Spinal cord (tissue), 9 donors: ENCODE measurements at regions not wholly inside any gene's neighbourhood (a gene's known extent, or its start where the extent isn't known, plus 50 kb on each side); places are given as distances from the start of the nearest gene placed in this dataset.

Experiments
- DNase-seq, 6 donors: peaks; one replicate each; pipeline versions ENCODE4 v3.0.0 to v3.0.0-alpha.2; 2013 to 2015; ENCODE audit warnings: low spot score in 6 of 6, low read depth in 4 of 6
- H3K27ac ChIP-seq: one replicate; pipeline ENCODE4 v1.5.1; 2013; ENCODE audit warnings: low read depth, low read length, control low read depth
- H3K27me3 ChIP-seq: one replicate; pipeline ENCODE4 v1.6.1; 2013; ENCODE audit warnings: low read length; ENCODE audit not compliant: control insufficient read depth, insufficient read depth
- H3K36me3 ChIP-seq: one replicate; pipeline ENCODE4 v1.6.1; 2013; ENCODE audit warnings: low read length; ENCODE audit not compliant: control insufficient read depth, insufficient read depth
- H3K4me1 ChIP-seq: one replicate; pipeline ENCODE4 v1.6.1; 2013; ENCODE audit warnings: low read length; ENCODE audit not compliant: control insufficient read depth, insufficient read depth
- H3K4me3 ChIP-seq: one replicate; pipeline ENCODE4 v1.5.1; 2013; ENCODE audit warnings: low read depth, low read length, control low read depth
- H3K9me3 ChIP-seq: one replicate; pipeline ENCODE4 v1.6.1; 2013; ENCODE audit warnings: low read length; ENCODE audit not compliant: control insufficient read depth, insufficient read depth
- WGBS: methylation state at CpG from one replicate; pipeline ENCODE4 v1.1.5; 2013; ENCODE audit warnings: missing lambda C conversion rate; ENCODE audit not compliant: insufficient coverage; 5-methylcytosine and 5-hydroxymethylcytosine counted together
- donor health status: healthy.

DNA sequence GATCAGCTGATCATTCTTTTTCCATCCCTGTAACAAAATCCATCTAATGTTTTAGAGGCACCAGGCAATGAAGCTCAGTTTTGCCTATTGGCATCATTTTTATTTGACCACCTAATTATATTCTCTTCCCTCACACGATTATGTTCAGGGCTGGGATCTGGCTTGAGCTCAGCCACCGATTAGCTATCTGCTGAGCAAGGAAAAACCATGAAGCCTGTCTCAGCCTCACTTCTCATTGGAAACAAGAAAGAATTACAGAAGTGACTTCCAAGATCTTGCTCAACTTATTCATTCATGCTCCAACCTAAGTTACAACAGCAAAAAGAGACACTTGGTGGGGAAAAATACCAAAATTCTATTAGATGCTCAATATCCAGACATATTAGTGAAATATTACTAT is 139.0 kb upstream of the SH3BP4 start:
- H3K4me3 ChIP-seq: no peak overlapping the region
- no peaks in the 10 kb centered on the region for H3K27me3 ChIP-seq
- 65% methylated on average over 2 of the region's 2 CpGs for WGBS
- no peak overlapping the region for H3K27ac ChIP-seq
- H3K36me3 ChIP-seq: no peaks in the 10 kb centered on the region
- no peaks in the 10 kb centered on the region for H3K4me1 ChIP-seq
- H3K9me3 ChIP-seq: no peaks in the 10 kb centered on the region
- no peak for DNase-seq

DNA sequence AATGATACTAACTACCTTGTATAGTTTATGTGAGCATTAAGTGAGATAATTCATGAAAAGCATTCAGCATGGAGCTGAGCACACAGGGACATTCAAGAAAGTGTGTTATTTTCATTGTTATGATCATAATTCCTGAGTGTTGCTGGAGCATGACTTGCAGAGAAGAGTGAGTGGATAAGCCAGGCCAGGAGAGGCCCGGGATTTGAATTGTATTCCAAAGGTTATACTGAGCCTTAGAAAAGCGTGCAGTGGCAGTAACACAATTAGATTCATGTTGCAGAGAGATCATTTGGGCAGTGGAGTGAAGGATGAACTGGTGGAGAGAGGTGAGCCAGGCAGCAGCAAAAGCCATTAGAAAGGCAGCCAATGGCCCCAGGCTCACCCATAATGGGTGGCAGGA is 142.9 kb upstream of the SH3BP4 start:
- H3K27me3 ChIP-seq: no peaks in the 10 kb centered on the region
- H3K4me3 ChIP-seq: no peak overlapping the region
- H3K36me3 ChIP-seq: no peaks in the 10 kb centered on the region
- no peaks in the 10 kb centered on the region for H3K4me1 ChIP-seq
- H3K27ac ChIP-seq: no peak overlapping the region
- peaks cover 2% of the 10 kb centered on the region for H3K9me3 ChIP-seq
- DNase-seq: peak in 1 of 6 donors; percentile 47
- 29% methylated on average over 2 of the region's 2 CpGs for WGBS

DNA sequence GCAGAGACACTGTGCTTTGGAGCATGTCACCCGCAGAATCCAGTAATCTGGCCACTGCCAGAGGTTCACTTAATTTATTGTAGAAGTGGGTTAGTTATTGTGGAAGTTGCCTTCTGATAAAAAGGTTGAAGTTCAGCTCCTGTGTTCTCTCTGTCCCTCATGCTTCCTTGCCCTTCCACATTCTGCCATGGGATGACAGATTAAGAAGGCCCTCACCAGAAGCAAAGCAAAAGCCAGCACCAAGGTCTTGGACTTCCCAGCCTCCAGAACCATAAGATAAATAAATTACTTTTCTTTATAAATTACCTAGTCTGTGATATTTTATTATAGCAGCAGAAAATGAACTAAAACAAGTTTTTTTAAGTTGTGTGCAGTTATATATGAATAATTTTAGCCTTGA is 145.0 kb upstream of the SH3BP4 start:
- Histone ChIP-seq H3K9me3 (peaks cover 2% of the 10 kb centered on the region), H3K4me3 (no peak overlapping the region), H3K4me1 (no peaks in the 10 kb centered on the region), H3K27ac (no peak overlapping the region), H3K36me3 (no peaks in the 10 kb centered on the region), H3K27me3 (no peaks in the 10 kb centered on the region)
- WGBS: 100% methylated on average over 1 of the region's 1 CpG
- no peak for DNase-seq

DNA sequence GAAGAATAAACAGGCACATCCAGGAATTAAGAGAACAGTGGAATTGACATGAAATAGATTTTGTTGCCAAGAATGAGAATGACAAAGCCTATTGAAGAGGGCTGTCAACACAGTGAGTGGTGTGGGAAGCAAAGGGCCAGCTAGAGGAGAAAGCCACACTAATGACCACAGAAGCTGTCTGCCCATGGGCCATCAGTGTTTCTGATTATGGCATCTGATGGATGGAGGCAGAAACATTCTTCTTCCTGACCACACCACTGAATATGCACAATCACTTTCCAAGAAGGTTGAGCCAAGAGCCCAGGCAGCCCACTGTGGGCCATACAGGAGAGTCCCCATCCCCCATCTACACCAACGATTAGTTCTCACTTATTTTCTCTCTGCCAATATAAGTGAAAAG is 146.0 kb upstream of the SH3BP4 start:
- Histone ChIP-seq H3K4me3 (no peak overlapping the region), H3K4me1 (no peaks in the 10 kb centered on the region), H3K36me3 (no peaks in the 10 kb centered on the region), H3K9me3 (peaks cover 2% of the 10 kb centered on the region), H3K27me3 (no peaks in the 10 kb centered on the region), H3K27ac (no peak overlapping the region)
- DNase-seq: no peak
- WGBS: no CpG with 5 or more reads among the region's 1 CpG

DNA sequence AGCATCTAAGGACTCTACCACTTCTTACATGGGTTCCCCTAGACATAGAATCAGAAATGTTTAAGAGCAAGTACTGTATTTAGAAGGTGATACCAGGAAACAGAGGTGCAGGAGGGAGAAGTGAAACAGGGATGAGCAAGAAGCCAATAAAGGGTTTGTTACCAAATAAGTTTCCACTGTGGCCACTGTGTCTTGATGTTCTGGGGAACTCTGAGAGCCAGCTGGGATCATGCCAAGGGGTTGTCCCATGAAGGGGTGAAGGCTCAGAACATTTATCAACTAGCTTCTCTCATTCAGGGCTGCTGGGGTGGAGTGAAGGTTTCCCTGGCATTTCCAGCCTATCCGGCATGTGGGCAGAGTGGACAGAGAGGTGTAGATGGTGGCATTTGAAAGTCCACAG is 147.1 kb upstream of the SH3BP4 start:
- WGBS: 57% methylated on average over 1 of the region's 1 CpG
- H3K36me3 ChIP-seq: no peaks in the 10 kb centered on the region
- H3K4me3 ChIP-seq: no peak overlapping the region
- no peaks in the 10 kb centered on the region for H3K4me1 ChIP-seq
- DNase-seq: no peak
- peaks cover 2% of the 10 kb centered on the region for H3K9me3 ChIP-seq
- H3K27ac ChIP-seq: no peak overlapping the region
- no peaks in the 10 kb centered on the region for H3K27me3 ChIP-seq

DNA sequence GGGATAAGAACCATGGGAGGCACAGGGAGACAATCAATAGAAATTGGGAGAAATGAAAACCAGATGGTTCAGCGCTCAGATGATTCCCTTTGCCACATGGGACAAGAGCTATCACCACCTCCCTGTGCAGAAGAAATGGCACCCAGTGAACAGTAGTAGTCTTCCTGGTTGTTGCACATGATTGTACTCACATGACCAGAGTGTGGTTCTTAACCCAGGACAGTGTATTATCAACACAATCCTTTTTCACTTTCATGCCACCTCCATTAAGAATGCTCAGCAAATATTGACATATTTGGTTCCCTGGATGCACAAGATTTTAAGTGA is 149.0 kb upstream of the SH3BP4 start:
- 100% methylated on average over 1 of the region's 1 CpG for WGBS
- no peak overlapping the region for H3K27ac ChIP-seq
- H3K9me3 ChIP-seq: peaks cover 2% of the 10 kb centered on the region
- H3K27me3 ChIP-seq: no peaks in the 10 kb centered on the region
- DNase-seq: no peak
- no peaks in the 10 kb centered on the region for H3K36me3 ChIP-seq
- peaks cover under 1% of the 10 kb centered on the region for H3K4me1 ChIP-seq
- H3K4me3 ChIP-seq: no peak overlapping the region

DNA sequence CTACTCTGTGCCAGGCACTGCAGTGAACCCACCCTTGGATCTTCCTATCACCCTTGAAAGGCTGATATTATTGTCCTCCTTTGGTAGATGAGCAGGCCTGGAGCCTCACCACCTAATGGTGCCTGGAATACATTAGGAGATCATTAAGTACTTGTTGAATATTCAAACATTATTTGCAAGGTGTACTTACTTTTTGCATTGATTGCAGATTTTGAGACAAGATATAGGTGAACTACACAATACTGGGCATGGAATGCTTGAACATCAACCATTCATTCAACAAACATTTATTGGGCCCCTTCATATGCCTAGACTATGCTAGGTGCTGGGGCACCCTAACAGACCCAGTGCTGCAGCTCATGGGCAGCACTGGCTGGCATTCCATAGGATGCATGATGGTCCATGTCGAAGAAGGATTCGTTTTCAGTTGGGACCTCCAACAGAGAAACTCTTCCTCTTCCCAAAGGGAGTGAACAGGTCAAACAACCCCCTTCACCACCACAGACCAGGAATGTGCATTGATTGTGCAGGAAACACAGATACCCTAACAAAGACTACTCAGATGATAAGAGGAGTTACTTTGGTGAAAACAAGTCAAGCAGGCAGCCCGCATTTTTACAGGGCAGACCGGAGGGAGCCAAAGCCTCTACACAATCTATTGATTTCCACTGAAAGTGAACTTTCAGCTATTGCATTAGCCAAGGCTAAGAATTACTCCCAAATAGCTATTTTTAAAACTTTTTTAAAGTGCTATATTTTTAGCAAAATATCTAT is 149.6 kb upstream of the SH3BP4 start:
- Histone ChIP-seq H3K4me1 (peaks cover 5% of the 10 kb centered on the region), H3K9me3 (peaks cover 2% of the 10 kb centered on the region), H3K27me3 (no peaks in the 10 kb centered on the region), H3K4me3 (no peak overlapping the region), H3K36me3 (no peaks in the 10 kb centered on the region), H3K27ac (no peak overlapping the region)
- WGBS: no CpG with 5 or more reads among the region's 4 CpGs
- DNase-seq: no peak

DNA sequence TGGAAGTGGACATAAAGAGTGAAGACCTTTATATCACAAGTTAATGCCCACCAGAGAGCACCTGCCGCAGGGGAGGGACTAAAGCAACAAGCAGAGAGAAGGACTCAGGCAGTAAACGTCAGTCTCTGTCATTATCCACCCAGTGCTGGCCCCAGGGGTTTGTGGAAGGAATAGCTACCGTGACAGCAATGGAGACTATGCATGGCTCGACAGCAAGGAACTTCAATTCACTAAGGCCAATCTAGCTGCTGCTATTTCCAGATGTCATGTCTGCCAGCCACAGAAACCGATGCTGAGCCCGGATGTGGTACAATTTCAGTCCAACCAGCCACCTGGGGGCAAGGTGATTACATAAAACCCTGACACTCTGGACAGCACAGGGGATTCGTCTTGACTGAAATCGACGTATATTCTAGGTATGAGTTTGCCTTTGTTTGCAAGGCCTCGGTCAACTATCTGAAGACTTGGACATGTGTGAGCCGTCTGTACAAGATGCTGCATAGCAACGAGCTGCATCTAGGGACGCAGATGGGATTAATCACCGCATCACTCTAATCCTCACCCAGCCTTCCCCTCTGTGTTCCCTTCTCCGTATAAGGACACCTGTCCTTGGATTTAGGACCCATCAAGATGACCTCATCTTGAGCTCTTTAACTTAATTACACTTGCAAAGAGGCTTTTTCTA is 154.1 kb upstream of the SH3BP4 start:
- 63% methylated on average over 11 of the region's 15 CpGs for WGBS
- H3K36me3 ChIP-seq: no peaks in the 10 kb centered on the region
- DNase-seq: peak in 1 of 6 donors; percentile 74
- no peaks in the 10 kb centered on the region for H3K9me3 ChIP-seq
- H3K4me3 ChIP-seq: no peak overlapping the region
- no peaks in the 10 kb centered on the region for H3K27me3 ChIP-seq
- H3K27ac ChIP-seq: no peak overlapping the region
- H3K4me1 ChIP-seq: peaks cover 23% of the 10 kb centered on the region

DNA sequence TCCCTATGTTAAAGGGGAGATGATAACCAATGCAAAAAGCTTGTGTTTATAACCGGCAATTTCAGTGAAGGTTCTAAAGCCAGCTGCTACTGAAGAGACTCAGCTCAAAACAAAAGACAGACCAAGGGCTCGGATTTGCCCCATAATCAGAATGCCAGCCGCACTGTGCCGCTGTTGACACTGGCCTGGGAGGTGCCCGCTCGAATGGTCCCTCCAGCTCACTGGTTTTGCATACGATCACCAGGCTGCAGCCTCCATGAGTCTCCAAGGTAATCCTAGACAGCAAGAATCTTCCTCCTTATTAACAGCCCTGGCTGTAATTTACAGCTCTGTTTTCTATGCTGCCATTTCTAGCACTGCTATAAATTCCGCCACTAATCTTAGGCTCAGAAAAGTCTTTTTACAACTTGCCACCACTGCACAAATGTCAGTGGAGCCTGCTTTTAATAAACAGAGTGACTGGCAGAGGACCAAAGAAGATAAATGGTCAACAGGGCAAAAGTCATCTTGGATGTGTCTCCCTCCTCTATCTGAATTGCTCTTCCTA is 155.7 kb upstream of the SH3BP4 start:
- no peak overlapping the region for H3K4me3 ChIP-seq
- DNase-seq: peak in 3 of 6 donors; percentile 47 to 87 (median 74)
- no peaks in the 10 kb centered on the region for H3K27me3 ChIP-seq
- H3K36me3 ChIP-seq: no peaks in the 10 kb centered on the region
- H3K27ac ChIP-seq: peak overlapping the region; percentile 17
- H3K9me3 ChIP-seq: no peaks in the 10 kb centered on the region
- 26% methylated on average over 8 of the region's 8 CpGs for WGBS
- peaks cover 39% of the 10 kb centered on the region for H3K4me1 ChIP-seq
